Epithelial cell of esophagus (primary cell): ENCODE measurements at regions not wholly inside any gene's neighbourhood (a gene's known extent, or its start where the extent isn't known, plus 50 kb on each side); places are given as distances from the start of the nearest gene placed in this dataset.

ENCODE experiments used
- DNase-seq: peaks from one replicate; pipeline ENCODE4 v3.0.0; 2010; ENCODE audit warnings: low read depth
- H3K4me3 ChIP-seq: 2 replicates; pipeline ENCODE4 v1.5.1; 2011; ENCODE audit warnings: mild to moderate bottlenecking, low read length, control low read depth
- TF ChIP-seq, protein P1 (sequence below): IDR thresholded peaks from 2 replicates; pipeline ENCODE4 v1.5.1; 2011; ENCODE audit warnings: low read depth, mild to moderate bottlenecking, low read length, control low read depth, inconsistent platforms; ENCODE audit not compliant: insufficient read depth; ENCODE audit errors: missing control alignments

DNA sequence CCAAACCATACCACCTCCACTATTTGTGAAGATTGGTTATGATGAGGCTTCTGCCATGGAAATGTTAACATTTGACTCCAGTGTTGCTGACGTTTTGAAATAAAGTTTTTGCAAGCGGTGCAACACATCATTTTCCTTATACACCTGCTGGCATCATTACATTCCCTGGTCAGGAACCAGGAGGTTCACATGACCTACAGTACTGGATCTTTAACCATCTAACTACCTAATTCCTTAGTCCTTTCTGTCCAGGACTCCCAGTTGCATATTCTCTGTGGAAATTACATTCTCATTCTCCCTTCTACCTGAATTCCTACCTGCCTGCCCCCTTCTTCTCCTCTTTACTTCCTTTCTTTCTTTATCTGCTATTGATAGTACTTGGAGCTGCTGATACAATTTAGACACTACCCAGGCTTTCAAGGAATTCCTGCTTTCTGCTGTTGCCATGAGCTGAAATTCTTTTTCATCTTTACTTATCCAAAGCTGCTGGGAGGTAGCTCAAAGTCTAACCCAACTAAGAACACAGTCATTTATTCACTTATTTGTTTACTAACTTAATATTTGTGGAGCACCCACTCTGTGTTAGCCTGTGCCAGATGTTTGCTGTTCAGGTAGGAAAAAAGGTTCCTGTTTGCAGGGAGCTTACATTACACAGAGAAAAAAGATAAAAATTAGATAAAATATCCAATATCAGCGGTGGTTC is 144.2 kb downstream of the EDEM1 start:
- DNase-seq, result no peak
- TF ChIP-seq, protein P1, sequence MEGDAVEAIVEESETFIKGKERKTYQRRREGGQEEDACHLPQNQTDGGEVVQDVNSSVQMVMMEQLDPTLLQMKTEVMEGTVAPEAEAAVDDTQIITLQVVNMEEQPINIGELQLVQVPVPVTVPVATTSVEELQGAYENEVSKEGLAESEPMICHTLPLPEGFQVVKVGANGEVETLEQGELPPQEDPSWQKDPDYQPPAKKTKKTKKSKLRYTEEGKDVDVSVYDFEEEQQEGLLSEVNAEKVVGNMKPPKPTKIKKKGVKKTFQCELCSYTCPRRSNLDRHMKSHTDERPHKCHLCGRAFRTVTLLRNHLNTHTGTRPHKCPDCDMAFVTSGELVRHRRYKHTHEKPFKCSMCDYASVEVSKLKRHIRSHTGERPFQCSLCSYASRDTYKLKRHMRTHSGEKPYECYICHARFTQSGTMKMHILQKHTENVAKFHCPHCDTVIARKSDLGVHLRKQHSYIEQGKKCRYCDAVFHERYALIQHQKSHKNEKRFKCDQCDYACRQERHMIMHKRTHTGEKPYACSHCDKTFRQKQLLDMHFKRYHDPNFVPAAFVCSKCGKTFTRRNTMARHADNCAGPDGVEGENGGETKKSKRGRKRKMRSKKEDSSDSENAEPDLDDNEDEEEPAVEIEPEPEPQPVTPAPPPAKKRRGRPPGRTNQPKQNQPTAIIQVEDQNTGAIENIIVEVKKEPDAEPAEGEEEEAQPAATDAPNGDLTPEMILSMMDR, result no peak
- H3K4me3 ChIP-seq, result no peak overlapping the region

DNA sequence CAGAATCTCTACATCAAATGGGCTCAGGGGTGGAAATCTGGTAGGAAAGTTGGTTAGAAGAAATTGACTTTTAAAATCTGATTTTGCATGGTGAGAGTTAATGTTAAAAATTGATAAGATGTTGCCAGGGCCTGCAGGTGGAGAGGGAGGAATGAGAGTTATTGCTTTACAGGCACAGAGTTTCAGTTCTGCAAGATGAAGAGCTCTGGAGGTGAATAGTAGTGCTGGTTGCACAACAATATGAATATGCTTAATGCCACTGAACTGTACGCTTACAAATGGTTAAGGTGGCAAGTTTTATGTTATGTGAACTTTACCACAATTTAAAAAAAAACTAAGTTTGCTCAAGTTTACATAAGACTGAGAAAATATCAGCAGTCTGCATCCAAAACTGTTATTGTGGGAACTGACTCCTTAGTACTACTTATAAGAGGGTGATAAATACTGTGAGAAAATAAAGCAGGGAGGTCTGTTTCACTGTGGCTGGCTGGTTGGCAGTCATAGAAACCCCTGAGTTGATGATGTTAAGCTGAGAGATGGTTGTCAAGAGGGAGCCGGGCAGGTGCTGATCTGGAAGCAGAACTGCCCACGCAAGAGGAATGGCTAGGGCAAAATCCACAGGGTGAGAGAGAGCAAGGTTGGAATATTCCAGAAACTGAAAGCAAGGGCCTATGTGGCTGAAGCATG is 144.9 kb downstream of the EDEM1 start:
- DNase-seq, result no peak
- H3K4me3 ChIP-seq, result no peak overlapping the region
- TF ChIP-seq, protein P1, result no peak

DNA sequence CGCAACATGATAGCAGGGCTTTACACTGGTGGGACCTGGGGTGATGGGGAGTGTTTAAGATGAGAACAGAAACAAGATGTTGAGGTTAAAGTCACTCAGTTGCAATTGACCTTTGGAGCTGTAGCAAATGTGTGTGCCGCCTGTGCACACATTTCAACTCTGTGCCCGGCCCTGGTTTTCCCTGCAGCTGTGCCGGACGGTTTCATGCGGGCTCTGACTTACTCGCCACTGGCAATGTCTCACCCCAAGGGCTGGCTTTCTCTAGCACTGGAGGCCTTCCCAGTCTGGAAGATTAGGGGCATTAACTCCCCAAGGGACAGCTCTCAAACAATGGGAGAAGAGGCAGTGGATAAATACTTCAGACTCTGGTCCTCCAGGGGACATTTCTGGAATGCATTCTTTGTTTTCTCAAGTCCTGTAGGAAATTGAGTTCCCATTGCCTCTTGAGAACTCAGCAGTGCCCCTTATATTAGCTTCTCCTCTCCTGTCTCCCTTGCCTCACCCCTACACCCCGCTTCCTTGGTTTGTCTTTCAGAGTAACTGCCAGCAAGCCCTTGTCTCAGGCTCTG is 152.5 kb downstream of the EDEM1 start:
- TF ChIP-seq, protein P1, result no peak
- no peak for DNase-seq
- no peak overlapping the region for H3K4me3 ChIP-seq

DNA sequence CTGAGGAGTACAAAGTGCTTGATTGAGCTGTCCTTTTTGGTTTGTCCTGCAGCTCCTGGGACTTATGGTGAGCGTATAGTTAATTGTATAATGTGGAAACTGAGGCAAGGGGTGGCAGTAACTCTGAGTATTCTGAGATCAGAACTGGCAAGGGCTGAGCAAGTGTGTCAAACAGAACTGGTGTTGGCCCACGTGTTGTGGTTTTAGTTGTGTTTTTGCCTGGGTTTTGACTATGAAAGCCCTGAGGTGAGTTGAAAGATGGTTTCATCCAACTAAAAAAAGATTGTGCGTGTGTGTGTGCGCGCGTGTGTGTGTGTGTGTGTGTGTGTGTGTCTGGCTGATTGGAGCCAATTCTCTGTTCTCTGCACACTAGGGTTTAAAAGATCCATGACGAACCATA is 154.1 kb downstream of the EDEM1 start:
- H3K4me3 ChIP-seq, result no peak overlapping the region
- TF ChIP-seq, protein P1, result no peak
- no peak for DNase-seq

DNA sequence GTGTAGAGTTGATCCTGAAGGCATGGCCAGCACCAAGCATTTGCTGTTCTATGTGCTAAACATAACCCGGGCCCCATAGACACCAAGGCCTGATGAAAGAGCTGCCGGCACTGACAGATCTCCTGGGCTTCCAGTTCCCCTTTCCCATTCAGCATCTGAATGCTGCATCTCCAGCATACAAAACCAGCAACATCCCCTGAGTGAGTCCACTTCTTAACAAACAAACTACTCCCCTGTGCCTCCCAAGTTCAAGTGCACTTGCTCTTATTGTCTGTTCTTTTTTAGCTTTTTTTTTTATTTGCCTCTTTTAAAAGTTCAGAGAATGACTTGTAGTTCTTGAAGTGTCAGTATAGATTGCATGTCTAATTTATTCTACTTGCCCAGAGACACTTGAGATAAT is 156.0 kb downstream of the EDEM1 start:
- TF ChIP-seq, protein P1, result no peak
- H3K4me3 ChIP-seq, result no peak overlapping the region
- no peak for DNase-seq

DNA sequence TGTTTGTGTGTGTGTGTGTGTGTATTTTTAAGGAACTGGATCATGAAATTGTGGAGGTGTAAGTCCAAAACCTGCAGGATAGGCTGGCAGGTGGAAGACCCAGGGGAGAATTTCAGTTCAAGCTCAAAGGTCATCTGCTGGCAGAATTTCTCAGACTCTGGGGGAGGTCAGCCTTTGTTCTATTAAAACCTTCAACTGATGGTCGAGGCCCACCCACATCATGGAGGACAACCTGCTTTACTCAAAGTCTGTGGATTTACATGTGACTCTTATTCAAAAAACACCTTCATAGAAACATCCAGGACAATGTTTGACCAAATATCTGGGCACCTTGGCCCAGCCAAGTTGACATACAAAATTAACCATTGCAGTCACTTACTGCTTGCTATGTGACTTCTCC is 157.2 kb downstream of the EDEM1 start:
- TF ChIP-seq, protein P1, result no peak
- DNase-seq, result no peak
- H3K4me3 ChIP-seq, result no peak overlapping the region
